K562 (cell line): ENCODE measurements at regions not wholly inside any gene's neighbourhood (a gene's known extent, or its start where the extent isn't known, plus 50 kb on each side); places are given as distances from the start of the nearest gene placed in this dataset.

Experiments
- ATF1 ChIP-seq, 2 experiments: fragments of 450-650 bp in 1 of 2; IDR thresholded peaks; 2 replicates each; pipeline ENCODE4 v1.6.1; 2016; ENCODE audit warnings: missing compliant biosample characterization in 1 of 2, missing genetic modification characterization in 1 of 2
- CHCHD3 ChIP-seq: fragments of 250-450 bp; sonication (Bioruptor Pico); IDR thresholded peaks from 2 replicates; pipeline ENCODE4 v2.1.2; 2022; ENCODE audit warnings: mild to moderate bottlenecking
- CLOCK ChIP-seq: fragments of 250-450 bp; sonication (Bioruptor Pico); IDR thresholded peaks from 2 replicates; pipeline ENCODE4 v1.4.0; 2020; ENCODE audit warnings: mild to moderate bottlenecking, moderate library complexity, borderline replicate concordance
- IRF2 ChIP-seq: sonication (generic); formaldehyde crosslinking; IDR thresholded peaks from 2 replicates; pipeline ENCODE4 v1.8.1; 2022; ENCODE audit warnings: mild to moderate bottlenecking, missing genetic modification reagents
- POLR2A ChIP-seq: fragments of 450-650 bp; conservative IDR thresholded peaks from 2 replicates; pipeline ENCODE4 v1.6.1; 2016
- SIN3A ChIP-seq, 2 experiments: fragments of 150-350 bp in 1 of 2; IDR thresholded peaks; 2 replicates each; pipeline ENCODE4 v1.6.1; 2011 to 2016; ENCODE audit warnings: borderline replicate concordance in 2 of 2, low read depth in 2 of 2, low read length in 2 of 2, mild to moderate bottlenecking in 2 of 2, moderate library complexity in 2 of 2; ENCODE audit not compliant: control insufficient read depth in 1 of 2
- SIN3B ChIP-seq: fragments of 450-650 bp; IDR thresholded peaks from 2 replicates; pipeline ENCODE4 v1.6.1; 2017; ENCODE audit warnings: low read depth, mild to moderate bottlenecking, moderate library complexity
- ZBTB26 ChIP-seq: fragments of 450-650 bp; formaldehyde crosslinking; IDR thresholded peaks from 2 replicates; pipeline ENCODE4 v1.4.0; 2022; ENCODE audit warnings: missing genetic modification characterization
- TF ChIP-seq, protein P1 (sequence below), 3 experiments: IDR thresholded peaks in 2 of 3; conservative IDR thresholded peaks in 1 of 3; 2 replicates each; pipeline ENCODE4 v1.5.1; 2011 to 2012; ENCODE audit warnings: low read length in 3 of 3, mild to moderate bottlenecking in 3 of 3, control low read depth in 2 of 3, improper control_type of control experiment in 1 of 3, inconsistent platforms in 1 of 3, low read depth in 1 of 3, mixed read lengths in 1 of 3, moderate library complexity in 1 of 3; ENCODE audit not compliant: insufficient read depth in 2 of 3

GRCh38 chr9:115599898-115600297 is 481.9 kb upstream of the TNC start:
- TF ChIP-seq POLR2A = no peak
- TF ChIP-seq CLOCK = no peak
- no peak for TF ChIP-seq CHCHD3 (CRISPR knock-in tag)
- TF ChIP-seq SIN3B = no peak
- TF ChIP-seq IRF2 (CRISPR knock-in tag) = no peak
- no peak for TF ChIP-seq ZBTB26 (CRISPR knock-in tag)
- no peak for TF ChIP-seq ATF1 (CRISPR knock-in tag; IDR thresholded peaks at IDR 0.05)
- TF ChIP-seq ATF1 (tag; IDR thresholded peaks at IDR 0.05) = no peak
- TF ChIP-seq, protein P1, sequence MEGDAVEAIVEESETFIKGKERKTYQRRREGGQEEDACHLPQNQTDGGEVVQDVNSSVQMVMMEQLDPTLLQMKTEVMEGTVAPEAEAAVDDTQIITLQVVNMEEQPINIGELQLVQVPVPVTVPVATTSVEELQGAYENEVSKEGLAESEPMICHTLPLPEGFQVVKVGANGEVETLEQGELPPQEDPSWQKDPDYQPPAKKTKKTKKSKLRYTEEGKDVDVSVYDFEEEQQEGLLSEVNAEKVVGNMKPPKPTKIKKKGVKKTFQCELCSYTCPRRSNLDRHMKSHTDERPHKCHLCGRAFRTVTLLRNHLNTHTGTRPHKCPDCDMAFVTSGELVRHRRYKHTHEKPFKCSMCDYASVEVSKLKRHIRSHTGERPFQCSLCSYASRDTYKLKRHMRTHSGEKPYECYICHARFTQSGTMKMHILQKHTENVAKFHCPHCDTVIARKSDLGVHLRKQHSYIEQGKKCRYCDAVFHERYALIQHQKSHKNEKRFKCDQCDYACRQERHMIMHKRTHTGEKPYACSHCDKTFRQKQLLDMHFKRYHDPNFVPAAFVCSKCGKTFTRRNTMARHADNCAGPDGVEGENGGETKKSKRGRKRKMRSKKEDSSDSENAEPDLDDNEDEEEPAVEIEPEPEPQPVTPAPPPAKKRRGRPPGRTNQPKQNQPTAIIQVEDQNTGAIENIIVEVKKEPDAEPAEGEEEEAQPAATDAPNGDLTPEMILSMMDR (IDR thresholded peaks at IDR 0.05 in 2 of 3, conservative IDR thresholded peaks at IDR 0.05 in 1 of 3; ENCODE audit: insufficient read depth in 2 of 3, low read depth in 1 of 3, low read length in 3 of 3) = no peak
- no peak for TF ChIP-seq SIN3A (IDR thresholded peaks at IDR 0.05; ENCODE audit: borderline replicate concordance in 2 of 2, control insufficient read depth in 1 of 2, low read depth in 2 of 2, low read length in 2 of 2)
